Neural crest cell (in vitro differentiated cells): ENCODE measurements at regions not wholly inside any gene's neighbourhood (a gene's known extent, or its start where the extent isn't known, plus 50 kb on each side); places are given as distances from the start of the nearest gene placed in this dataset.

Experiments
- DNase-seq: peaks from one replicate; pipeline ENCODE4 v3.0.0; 2021; ENCODE audit warnings: low read depth, mixed read lengths, low spot score
- H3K27ac Mint-ChIP-seq: one replicate; pipeline ENCODE4 v1.8.0; 2021; ENCODE audit warnings: mild to moderate bottlenecking, mixed read lengths; ENCODE audit not compliant: unreplicated experiment
- H3K27me3 Mint-ChIP-seq: 2 replicates; pipeline ENCODE4 v1.8.0; 2021; ENCODE audit warnings: low read depth, mild to moderate bottlenecking, mixed read lengths
- H3K36me3 Mint-ChIP-seq: 2 replicates; pipeline ENCODE4 v1.8.0; 2021; ENCODE audit warnings: low read depth, mild to moderate bottlenecking, mixed read lengths
- H3K4me1 Mint-ChIP-seq: 2 replicates; pipeline ENCODE4 v1.8.0; 2021; ENCODE audit warnings: mixed read lengths
- H3K4me3 Mint-ChIP-seq: one replicate; pipeline ENCODE4 v1.8.0; 2021; ENCODE audit warnings: mild to moderate bottlenecking, mixed read lengths
- H3K9me3 Mint-ChIP-seq: 2 replicates; pipeline ENCODE4 v1.8.0; 2021; ENCODE audit warnings: mixed read lengths
- TF ChIP-seq, protein P1 (sequence below): fragments of 200-600 bp; sonication (generic); conservative IDR thresholded peaks from 2 replicates; pipeline ENCODE4 v1.5.0; 2021; ENCODE audit warnings: antibody characterized with exemption, mild to moderate bottlenecking

DNA sequence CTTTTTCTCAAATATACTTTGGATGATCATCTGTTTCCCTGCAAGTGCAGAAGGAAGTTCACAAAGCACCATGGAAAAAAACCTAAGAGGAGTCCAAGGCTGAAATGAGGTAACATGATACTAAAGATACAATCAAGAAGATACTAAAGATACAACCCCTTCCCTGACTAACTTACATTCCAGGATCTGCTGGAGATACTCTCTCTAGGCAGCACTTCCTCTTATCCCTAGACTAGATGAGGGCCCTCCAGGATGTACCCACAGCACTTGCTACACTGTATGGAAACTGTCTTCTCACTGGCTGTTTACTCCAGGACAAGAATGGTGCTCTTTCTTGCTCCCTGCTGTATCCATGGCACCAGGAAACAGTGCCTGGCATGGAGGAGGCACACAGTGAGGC is 116.4 kb upstream of the NFE2L3 start:
- no peak for DNase-seq
- H3K27me3 Mint-ChIP-seq = no peaks in the 10 kb centered on the region
- H3K27ac Mint-ChIP-seq = no peak overlapping the region
- H3K9me3 Mint-ChIP-seq = peaks cover 2% of the 10 kb centered on the region
- peaks cover 12% of the 10 kb centered on the region for H3K4me1 Mint-ChIP-seq
- H3K4me3 Mint-ChIP-seq = no peak overlapping the region
- H3K36me3 Mint-ChIP-seq = no peaks in the 10 kb centered on the region
- TF ChIP-seq, protein P1, sequence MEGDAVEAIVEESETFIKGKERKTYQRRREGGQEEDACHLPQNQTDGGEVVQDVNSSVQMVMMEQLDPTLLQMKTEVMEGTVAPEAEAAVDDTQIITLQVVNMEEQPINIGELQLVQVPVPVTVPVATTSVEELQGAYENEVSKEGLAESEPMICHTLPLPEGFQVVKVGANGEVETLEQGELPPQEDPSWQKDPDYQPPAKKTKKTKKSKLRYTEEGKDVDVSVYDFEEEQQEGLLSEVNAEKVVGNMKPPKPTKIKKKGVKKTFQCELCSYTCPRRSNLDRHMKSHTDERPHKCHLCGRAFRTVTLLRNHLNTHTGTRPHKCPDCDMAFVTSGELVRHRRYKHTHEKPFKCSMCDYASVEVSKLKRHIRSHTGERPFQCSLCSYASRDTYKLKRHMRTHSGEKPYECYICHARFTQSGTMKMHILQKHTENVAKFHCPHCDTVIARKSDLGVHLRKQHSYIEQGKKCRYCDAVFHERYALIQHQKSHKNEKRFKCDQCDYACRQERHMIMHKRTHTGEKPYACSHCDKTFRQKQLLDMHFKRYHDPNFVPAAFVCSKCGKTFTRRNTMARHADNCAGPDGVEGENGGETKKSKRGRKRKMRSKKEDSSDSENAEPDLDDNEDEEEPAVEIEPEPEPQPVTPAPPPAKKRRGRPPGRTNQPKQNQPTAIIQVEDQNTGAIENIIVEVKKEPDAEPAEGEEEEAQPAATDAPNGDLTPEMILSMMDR = no peak

DNA sequence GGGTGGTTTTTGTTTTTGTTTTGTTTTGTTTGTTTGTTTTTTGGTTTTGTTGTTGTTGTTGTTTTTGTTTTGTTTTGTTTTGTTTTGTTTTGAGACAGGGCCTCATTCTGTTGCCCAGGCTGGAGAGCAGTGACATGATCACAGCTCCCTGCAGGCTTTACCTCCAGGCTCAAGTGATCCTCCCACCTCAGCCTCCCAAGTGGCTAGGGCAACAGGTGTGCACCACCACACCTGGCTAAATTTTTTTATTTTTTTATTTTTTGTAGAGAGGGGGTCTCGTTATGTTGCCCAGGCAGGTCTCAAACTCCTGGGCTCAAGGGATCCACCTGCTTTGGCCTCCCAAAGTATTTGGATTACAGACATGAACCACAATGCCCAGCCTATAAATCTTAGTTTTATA is 115.9 kb upstream of the NFE2L3 start:
- DNase-seq = no peak
- Mint-ChIP-seq H3K36me3 (no peaks in the 10 kb centered on the region), H3K9me3 (peaks cover 2% of the 10 kb centered on the region), H3K4me1 (peaks cover 12% of the 10 kb centered on the region), H3K27me3 (no peaks in the 10 kb centered on the region), H3K27ac (no peak overlapping the region), H3K4me3 (no peak overlapping the region)
- TF ChIP-seq, protein P1 = no peak

DNA sequence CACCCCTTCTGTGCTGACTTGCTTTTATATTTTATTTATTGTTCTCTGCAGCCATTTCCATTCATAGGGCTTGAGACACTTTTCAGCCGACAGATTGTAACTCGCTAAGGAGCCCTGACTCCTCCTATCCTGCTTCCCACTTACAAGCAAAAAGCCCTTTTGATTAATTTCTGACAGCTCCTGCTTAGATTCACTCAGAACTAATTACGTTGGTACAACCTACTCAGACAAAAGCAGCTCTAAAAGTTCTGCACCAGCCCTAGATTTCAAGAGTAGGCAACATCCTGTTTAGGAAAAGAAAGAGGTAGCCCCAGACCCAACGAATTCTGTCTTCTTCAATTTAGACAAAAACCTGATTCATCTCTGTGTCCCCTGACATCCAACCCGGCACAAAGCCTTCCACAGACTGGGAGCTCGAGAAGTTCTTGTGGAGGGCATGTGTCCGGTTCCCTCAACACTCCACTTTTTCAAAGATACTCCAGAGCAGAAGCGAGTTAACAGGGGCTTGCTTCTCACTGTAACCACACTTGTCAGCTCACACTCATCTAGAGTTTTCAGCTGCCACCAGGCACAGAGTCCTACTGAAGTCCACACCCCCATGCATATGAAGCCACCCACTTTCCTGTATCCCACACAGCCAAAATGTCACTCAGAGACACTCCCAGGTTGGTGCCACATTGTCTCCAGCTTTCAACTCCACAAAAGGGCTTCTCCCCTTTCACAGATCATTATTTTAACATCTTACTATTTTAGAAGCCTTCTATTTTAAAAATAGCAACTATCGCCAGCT is 113.6 kb upstream of the NFE2L3 start:
- no peak for DNase-seq
- Mint-ChIP-seq H3K9me3 (peaks cover 2% of the 10 kb centered on the region), H3K27ac (peak overlapping the region; percentile 91), H3K4me3 (peak overlapping the region; percentile 17), H3K27me3 (no peaks in the 10 kb centered on the region), H3K4me1 (peaks cover 12% of the 10 kb centered on the region), H3K36me3 (no peaks in the 10 kb centered on the region)
- TF ChIP-seq, protein P1 = no peak

DNA sequence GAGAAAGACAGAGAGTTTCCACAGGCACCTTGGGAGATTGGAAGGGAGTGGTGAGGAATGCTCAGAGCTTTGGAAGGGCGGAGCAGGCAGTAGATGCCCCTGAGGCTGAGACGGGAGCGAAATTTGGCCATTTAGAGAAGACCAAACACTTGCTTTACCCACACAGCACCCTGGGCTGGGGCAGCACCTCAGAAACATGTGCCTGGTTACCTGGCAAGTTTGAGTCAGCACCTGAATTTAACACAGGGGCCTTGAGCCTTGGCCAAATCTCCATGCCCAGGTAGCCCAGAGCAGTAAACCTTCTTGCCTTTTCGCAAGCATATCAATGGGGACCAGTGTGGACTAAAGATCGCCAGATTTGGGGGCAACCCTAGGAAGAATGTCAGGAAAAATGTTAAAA is 111.9 kb upstream of the NFE2L3 start:
- no peak for DNase-seq
- Mint-ChIP-seq H3K36me3 (no peaks in the 10 kb centered on the region), H3K4me3 (no peak overlapping the region), H3K9me3 (peaks cover 2% of the 10 kb centered on the region), H3K4me1 (peaks cover 14% of the 10 kb centered on the region), H3K27me3 (no peaks in the 10 kb centered on the region), H3K27ac (no peak overlapping the region)
- TF ChIP-seq, protein P1 = no peak

DNA sequence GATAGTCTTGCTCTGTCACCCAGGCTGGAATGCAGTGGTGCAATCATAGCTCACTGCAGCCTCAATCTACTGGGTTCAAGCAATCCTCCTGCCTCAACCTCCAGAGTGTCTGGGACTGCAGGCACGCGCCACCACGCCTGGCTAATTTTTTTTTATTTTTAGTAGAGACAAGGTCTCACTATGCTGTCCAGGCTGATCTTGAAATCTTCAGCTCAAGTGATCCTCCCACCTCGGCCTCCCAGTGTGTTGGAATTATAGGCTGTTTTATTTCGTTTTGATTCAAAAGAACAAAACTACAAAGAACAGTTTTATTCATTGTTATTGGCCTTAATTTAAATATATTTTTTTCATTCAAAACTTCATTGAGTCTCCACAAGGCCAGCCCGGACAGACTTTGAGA is 109.8 kb upstream of the NFE2L3 start:
- H3K4me3 Mint-ChIP-seq = no peak overlapping the region
- no peak overlapping the region for H3K27ac Mint-ChIP-seq
- TF ChIP-seq, protein P1 = no peak
- H3K27me3 Mint-ChIP-seq = no peaks in the 10 kb centered on the region
- H3K4me1 Mint-ChIP-seq = peaks cover 19% of the 10 kb centered on the region
- H3K9me3 Mint-ChIP-seq = no peaks in the 10 kb centered on the region
- DNase-seq = no peak
- H3K36me3 Mint-ChIP-seq = no peaks in the 10 kb centered on the region
